ENCODE measurements at regions not wholly inside any gene's neighbourhood (a gene's known extent, or its start where the extent isn't known, plus 50 kb on each side); places are given as distances from the start of the nearest gene placed in this dataset.

- no peak for DNase-seq (ENCODE audit: low read depth in 2 of 2)
Observed at GRCh38 chr7:46245586-46246111, 324.6 kb upstream of the IGFBP3 start.

GRCh38 chr7:46244757-46245156 lies 323.7 kb upstream of the IGFBP3 start:
- no peak for DNase-seq (ENCODE audit: low read depth in 2 of 2)

- DNase-seq (ENCODE audit: low read depth in 2 of 2): no peak
Observed at GRCh38 chr7:46243406-46243805, 322.3 kb upstream of the IGFBP3 start.

- DNase-seq (ENCODE audit: low read depth in 2 of 2): no peak
Observed at GRCh38 chr7:46239846-46240245, 318.8 kb upstream of the IGFBP3 start.

DNA sequence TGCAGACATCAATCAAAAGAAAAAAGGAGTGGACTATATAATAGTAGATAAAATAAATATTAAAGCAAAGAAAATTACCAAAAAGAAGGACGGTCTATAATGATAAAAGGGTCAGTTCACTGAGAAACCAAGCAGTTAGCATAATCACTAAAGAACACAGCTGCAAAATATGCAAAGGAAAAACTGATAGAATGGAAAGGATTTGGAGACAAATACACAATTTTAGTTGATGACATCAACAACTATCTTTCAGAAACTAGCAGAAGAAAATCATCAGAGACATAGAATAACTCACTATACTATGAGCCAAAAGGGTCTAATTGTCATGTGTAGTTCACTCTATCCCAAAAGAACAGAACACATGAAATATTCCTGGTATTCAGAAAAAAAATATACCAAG lies 316.4 kb upstream of the IGFBP3 start:
- DNase-seq (ENCODE audit: low read depth in 2 of 2): no peak

DNA sequence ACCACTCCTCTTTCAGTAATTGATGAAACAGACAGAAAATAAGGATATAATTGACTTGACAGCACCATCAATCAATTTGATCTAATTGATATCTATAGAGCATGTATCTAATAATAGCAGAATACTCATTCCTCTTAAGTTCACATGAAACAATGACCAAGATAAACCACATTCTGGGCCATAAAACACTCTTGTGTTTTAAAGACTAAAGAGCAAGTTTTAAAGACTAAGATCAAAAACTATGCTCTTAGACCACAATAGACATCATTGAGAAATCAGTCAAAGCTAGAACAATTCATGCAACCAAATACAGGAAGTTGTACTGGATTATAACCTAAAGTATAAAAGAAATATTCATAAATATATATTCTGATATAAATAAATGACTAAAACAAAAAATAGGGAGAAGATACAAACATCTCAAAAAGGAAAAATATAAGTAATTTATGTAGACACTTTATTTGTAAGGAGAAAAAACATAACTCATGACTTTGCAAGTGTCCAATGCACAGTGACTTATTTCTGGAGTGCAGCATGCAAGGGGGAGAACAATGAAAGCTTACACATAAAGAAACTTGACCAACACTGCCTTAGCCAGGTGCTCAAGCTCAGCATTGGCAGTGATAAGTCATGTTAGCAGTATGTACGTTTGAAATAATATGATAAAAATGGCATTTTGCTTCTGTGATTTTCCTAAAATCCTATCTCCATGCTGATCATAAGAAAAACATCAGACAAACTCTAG lies 312.7 kb upstream of the IGFBP3 start:
- no peak for DNase-seq (ENCODE audit: low read depth in 2 of 2)

DNA sequence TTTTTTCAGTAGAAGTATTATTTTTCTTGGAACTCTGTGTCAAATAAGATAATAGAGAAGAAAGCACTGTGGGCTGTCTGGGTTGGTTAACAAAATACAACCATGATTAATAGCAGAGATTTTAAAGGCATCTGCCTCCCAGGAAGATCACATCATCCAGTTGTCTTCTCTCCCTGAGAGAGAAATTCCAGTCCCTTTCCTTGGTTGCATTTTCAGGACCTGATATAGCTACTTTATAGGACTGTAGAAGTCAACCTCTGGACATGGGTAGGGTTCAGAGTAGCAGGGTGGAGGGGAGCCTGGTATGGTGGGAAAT lies 309.9 kb upstream of the IGFBP3 start:
- DNase-seq (ENCODE audit: low read depth in 2 of 2): no peak

DNA sequence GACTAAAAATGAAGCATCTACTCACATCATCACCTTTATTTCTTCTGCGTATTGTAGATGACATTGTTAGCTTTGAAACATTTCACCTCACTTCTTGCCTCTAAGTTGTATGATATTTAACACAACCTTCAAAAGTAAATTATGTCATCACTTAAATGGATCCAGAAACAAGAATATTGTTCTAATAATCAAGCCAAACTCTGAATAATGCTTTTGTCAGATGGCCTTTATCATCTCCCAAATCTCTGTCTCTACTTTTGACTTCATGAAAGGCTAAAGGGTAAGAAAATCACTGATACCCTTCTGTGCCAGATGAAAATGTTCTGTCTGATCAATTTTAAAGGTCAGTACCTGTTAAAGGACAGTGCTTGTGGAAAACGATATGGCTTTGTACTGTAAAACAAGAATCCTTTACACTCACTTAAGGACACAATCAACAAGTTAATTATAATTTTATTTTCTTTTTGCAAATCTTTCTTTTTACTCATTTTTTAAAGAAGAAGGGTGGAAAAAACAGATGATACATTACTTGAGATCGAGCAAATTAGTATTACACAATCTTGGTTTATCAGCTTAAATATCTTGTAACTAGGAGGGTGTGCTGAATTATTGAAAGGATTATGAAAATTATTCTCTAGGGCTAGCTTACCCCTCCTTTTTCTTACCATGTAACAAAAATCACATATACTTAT lies 309.4 kb upstream of the IGFBP3 start:
- no peak for DNase-seq (ENCODE audit: low read depth in 2 of 2)

DNA sequence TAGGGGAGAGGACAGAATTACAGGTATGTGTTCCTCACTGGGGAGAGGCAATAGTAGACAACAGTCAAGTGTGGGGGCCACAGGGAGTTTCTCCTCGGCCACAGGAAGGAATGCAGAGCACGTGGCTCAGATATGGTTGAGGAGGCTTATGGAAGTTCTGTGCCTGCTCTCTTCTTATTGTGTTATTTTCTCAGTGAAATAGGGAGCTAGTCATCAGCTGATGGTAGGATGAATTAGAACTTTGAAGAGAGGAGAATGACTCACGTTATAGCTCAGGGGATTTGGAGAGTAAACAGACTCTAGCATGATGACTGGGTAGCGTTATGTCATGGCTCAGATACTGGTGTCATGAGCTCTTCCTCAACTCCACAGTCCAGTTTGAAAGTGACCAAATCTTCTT lies 308.3 kb upstream of the IGFBP3 start:
- DNase-seq (ENCODE audit: low read depth in 2 of 2): no peak

DNA sequence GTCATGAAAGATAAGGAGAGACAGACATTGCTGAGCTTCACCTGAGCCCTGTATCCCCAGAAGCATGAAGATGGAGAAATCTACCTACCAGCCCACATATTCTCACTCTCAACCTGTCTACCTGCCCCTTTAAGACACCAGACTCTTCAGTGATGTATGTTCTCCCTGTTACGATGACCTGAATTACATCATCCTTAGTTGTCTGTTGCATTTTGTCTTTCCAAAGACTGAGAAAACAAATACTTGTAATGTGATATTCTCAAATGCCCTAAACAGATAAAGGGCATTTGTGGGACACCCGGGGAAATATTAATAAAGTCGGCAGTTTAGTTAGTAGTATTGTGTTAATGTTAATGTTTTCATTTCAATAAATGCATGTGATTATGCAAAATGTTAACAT lies 305.8 kb upstream of the IGFBP3 start:
- no peak for DNase-seq (ENCODE audit: low read depth in 2 of 2)

- DNase-seq (ENCODE audit: low read depth in 2 of 2): no peak
Observed at GRCh38 chr7:46224363-46224762, 303.3 kb upstream of the IGFBP3 start.

DNA sequence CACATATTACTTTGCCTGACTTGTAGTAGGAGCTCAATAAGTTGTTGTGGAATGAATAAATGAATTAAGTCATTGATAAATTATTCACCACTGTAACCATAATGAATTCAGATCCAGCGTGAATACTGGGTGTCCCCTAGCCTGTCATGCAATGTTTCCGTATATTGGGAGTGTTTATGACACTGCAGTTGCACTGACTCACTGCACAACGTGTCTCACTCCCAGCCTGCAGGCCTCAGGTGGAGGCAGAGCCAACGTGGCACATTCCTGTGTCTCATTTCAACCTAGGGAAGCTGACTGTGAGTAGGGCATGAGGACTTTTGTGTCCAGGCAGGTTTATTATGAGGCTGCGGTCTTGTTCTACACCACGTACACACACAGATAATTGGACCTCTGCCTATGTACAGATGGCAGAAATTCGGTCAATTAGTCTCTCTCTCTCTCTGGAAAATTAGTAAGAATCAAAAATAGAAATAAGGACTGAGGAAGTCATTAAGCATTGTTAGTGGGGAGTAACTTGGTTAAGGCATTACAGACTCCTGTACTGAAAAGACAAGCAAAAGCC lies 299.1 kb upstream of the IGFBP3 start:
- DNase-seq (ENCODE audit: low read depth in 2 of 2): no peak

DNA sequence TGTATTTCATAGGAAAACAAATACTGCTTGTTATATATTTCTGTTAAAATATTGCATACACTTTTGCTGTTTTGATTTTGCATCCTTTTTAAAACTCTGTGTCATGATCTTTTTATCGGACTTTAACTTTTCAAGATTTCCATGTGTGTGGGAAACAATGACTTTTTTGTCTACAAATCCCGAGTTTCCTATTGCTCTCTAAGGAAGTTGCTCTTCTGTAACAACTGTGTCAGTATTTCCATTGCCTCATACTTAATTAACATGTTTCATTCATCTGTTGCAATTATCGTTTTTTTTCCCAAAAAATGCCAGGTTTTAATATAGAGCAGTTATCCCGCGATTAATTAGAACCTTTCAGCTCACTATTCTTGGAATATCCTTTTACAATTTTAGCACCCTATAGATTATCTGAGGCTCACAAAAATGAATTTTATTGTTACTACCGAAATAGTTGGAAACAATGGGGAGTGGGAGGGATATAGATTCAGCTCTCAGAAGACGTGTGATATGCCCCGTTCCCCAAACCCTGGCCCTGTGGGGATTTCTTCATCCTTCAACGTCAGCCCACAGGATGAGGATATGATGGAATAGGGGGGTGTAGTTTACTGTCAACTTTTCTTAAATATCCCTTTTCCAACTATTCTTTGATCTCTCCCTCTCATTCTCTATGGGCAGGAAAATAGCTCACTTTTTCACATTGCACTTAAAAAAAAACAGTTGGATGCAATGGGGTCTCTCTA lies 297.6 kb upstream of the IGFBP3 start:
- no peak for DNase-seq (ENCODE audit: low read depth in 2 of 2)

DNA sequence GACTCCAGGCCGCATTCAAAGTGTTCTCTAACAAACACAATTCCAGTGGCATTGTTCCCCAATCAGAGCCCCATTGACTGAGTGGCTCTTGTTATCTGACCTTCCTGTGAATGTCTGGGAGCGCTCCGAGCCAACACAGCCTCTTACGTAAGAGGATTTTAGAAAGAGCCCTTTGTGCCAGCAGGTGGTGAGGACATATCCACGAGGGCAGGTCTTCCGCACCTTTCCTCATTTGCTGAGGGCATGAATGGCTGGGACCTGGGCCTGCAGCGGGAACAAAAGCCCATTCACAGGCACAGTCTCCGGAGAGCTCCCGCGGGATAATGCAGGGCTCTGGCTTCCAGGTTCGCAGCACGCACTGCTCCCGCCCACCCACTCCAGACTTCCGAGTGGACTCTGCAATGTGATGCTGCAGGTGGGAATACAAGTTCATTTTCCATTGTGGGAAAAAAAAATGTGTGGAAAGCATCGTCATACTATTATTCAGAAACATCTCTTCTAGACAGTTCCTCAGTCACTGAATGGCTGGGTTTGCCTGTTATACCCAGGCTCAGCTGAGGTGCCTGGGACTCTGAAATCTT lies 295.0 kb upstream of the IGFBP3 start:
- no peak for DNase-seq (ENCODE audit: low read depth in 2 of 2)

DNA sequence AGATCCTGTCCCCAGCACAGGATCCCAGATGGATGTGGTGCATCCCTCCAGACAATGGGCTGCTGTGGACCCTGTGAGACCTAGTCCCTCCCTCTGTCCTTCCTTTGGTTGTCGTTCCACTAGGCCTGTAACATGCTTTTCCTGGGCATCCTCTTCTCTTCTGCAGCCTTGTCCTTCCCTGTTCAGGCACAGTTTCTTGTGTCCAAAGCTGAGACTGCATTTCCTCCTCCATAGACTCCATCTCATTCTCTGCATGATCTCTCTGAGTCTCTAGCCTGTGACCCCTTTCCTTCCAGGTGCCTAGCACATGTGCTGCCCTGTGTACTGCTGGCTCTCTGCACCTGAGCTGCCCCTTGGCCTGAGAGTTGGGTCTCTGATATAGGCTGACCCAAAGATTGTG lies 293.5 kb upstream of the IGFBP3 start:
- no peak for DNase-seq (ENCODE audit: low read depth in 2 of 2)

DNA sequence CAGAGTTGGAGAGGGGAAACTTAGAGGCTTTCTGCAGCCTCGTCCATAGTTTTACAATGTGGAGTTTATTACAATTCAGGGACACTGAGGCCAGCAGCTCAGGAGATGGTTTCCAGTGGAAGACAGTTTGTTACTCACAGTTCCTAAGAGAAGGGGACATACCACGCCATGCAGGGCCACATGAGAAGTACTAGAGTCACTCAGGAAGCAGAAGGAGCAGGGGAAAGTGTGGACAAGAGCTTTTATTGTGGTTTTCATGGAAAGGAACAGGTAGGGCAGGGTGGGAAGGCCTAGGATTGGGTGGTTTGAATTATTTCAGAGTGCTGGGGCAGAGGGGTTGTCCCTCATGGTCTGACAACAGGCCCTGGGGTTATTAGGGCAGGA lies 292.1 kb upstream of the IGFBP3 start:
- no peak for DNase-seq (ENCODE audit: low read depth in 2 of 2)

- no peak for DNase-seq (ENCODE audit: low read depth in 2 of 2)
Observed at GRCh38 chr7:46212425-46213153, 291.5 kb upstream of the IGFBP3 start.

- DNase-seq (ENCODE audit: low read depth in 2 of 2): no peak
Observed at GRCh38 chr7:46210467-46210866, 289.4 kb upstream of the IGFBP3 start.

GRCh38 chr7:46209611-46210388 lies 288.7 kb upstream of the IGFBP3 start:
- DNase-seq (ENCODE audit: low read depth in 2 of 2): no peak

DNA sequence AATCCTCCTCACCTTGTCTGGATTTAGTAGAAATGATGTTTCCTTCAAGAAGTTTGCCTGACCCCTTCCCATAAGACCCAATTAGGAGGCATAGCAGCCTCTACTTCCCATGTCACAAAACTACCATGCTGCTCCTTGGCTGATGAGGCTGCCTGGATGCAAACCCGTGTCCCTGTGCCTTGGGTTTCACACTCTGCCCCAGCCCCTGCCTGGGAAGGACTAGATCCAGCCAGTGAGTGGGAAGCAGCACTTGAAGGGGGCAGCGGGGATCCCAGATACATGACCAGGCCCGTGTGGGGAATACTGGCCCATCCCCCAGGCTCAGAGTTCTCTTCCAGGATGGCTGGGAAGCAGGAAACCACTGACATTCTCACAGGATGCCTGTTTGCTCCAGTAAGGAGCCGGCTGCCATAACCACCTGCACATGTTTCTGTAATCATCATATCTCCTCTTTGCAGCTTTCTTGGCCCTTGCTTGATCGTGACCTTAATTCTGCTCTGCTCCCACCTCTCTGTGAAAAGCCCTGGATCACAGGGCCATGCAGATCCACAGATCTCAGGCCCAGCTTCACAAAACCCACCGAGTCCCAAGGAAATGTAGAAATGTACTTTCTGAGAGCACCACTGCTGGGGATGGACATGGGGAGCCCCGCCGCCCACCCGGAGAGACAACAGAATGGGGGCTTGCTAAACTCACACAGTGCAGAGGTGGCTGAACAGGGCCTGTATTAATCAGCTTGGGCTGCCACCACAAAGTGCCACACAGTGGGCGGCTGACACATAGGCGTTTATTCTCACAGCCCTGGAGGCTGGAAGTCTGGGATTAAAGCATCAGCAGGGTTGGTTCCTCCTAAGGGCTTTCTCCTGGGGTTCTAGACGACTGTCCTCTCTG lies 287.8 kb upstream of the IGFBP3 start:
- DNase-seq (ENCODE audit: low read depth in 2 of 2): no peak

All from stimulated activated CD8-positive, alpha-beta memory T cell treated with anti-CD3 and anti-CD28 coated beads, Interleukin-2, amount 100 ng/mL, for 48 hours (primary cell).